DMS 273 treated with DMSO at 0.1 percent for 48 hours (cell line): ENCODE measurements at regions not wholly inside any gene's neighbourhood (a gene's known extent, or its start where the extent isn't known, plus 50 kb on each side); places are given as distances from the start of the nearest gene placed in this dataset.
"Not testable (repeated sequence)": the region's sequence is repeated elsewhere in the genome, so short reads cannot be mapped to it uniquely, and the experiment has no call there.

ENCODE experiments used
- DNase-seq: peaks from one replicate; lab custom pipeline; 2025; lab: John Stamatoyannopoulos, UW

GRCh38 chr6:3672339-3672738 lies 79.2 kb downstream of the PXDC1 start:
- DNase-seq = not testable (repeated sequence)

- no peak for DNase-seq
These were observed 80.1 kb downstream of the PXDC1 start for GRCh38 chr6:3671382-3671781.

- DNase-seq = no peak
These were observed 81.2 kb downstream of the PXDC1 start for GRCh38 chr6:3670356-3670755.

- no peak for DNase-seq
These were observed 81.6 kb downstream of the PXDC1 start for GRCh38 chr6:3669916-3670315.

GRCh38 chr6:3665608-3666007 lies 85.9 kb downstream of the PXDC1 start:
- DNase-seq = no peak

GRCh38 chr6:3664625-3665041 lies 86.9 kb downstream of the PXDC1 start:
- no peak for DNase-seq

GRCh38 chr6:3663811-3664210 lies 87.7 kb downstream of the PXDC1 start:
- no peak for DNase-seq

GRCh38 chr6:3663081-3663480 lies 88.4 kb downstream of the PXDC1 start:
- DNase-seq = no peak

GRCh38 chr6:3661390-3661789 lies 90.1 kb downstream of the PXDC1 start:
- DNase-seq = no peak

GRCh38 chr6:3660473-3660872 lies 91.0 kb downstream of the PXDC1 start:
- DNase-seq = no peak

GRCh38 chr6:3659748-3660147 lies 91.8 kb downstream of the PXDC1 start:
- no peak for DNase-seq

- DNase-seq = no peak
These were observed 95.4 kb downstream of the PXDC1 start for GRCh38 chr6:3656076-3656475.

GRCh38 chr6:3654898-3655297 lies 96.6 kb downstream of the PXDC1 start:
- DNase-seq = no peak

GRCh38 chr6:3654436-3654835 lies 97.1 kb downstream of the PXDC1 start:
- DNase-seq = no peak

- DNase-seq = no peak
These were observed 97.9 kb downstream of the PXDC1 start for GRCh38 chr6:3653528-3654070.

GRCh38 chr6:3651698-3652229 lies 99.7 kb downstream of the PXDC1 start:
- DNase-seq = no peak

- no peak for DNase-seq
These were observed 100.4 kb downstream of the PXDC1 start for GRCh38 chr6:3650959-3651697.

GRCh38 chr6:3650076-3650958 lies 101.2 kb downstream of the PXDC1 start:
- no peak for DNase-seq

GRCh38 chr6:3648724-3649123 lies 102.8 kb downstream of the PXDC1 start:
- no peak for DNase-seq

- DNase-seq = no peak
These were observed 104.7 kb downstream of the PXDC1 start for GRCh38 chr6:3646616-3647362.

- no peak for DNase-seq
These were observed 106.8 kb downstream of the PXDC1 start for GRCh38 chr6:3644739-3645012.
